ENCODE measurements at regions not wholly inside any gene's neighbourhood (a gene's known extent, or its start where the extent isn't known, plus 50 kb on each side); places are given as distances from the start of the nearest gene placed in this dataset.
"Not testable (repeated sequence)": the region's sequence is repeated elsewhere in the genome, so short reads cannot be mapped to it uniquely, and the experiment has no call there.

GRCh38 chr6:137706083-137706750, 160.8 kb upstream of the TNFAIP3 start:
- Histone ChIP-seq H3K4me1 (no peaks in the 10 kb centered on the region), H3K4me3 (no peak overlapping the region), H3K27me3 (ENCODE audit: low read depth) (peaks cover 22% of the 10 kb centered on the region), H3K9me3 (no peaks in the 10 kb centered on the region), H3K36me3 (replicated peaks) (no peaks in the 10 kb centered on the region)
- in situ Hi-C loops (cut with MboI; ENCODE audit: low sequenced_read_pairs): loop anchor here (10.0 kb wide), 1 partner anchor 299 kb away; no protein-coding TSS in a partner anchor
- DNase-seq (ENCODE audit: low spot score in 2 of 2): no peak

GRCh38 chr6:137707038-137707589, 159.9 kb upstream of the TNFAIP3 start:
- H3K27me3 ChIP-seq (ENCODE audit: low read depth): peaks cover 22% of the 10 kb centered on the region
- no peak overlapping the region for H3K4me3 ChIP-seq
- H3K9me3 ChIP-seq: no peaks in the 10 kb centered on the region
- no peak for DNase-seq (ENCODE audit: low spot score in 2 of 2)
- no peaks in the 10 kb centered on the region for H3K4me1 ChIP-seq
- in situ Hi-C loops (cut with MboI; ENCODE audit: low sequenced_read_pairs): loop anchor here (10.0 kb wide), 1 partner anchor 298 kb away; no protein-coding TSS in a partner anchor
- no peaks in the 10 kb centered on the region for H3K36me3 ChIP-seq (replicated peaks)

- Histone ChIP-seq H3K4me3 (no peak overlapping the region), H3K36me3 (replicated peaks) (no peaks in the 10 kb centered on the region), H3K9me3 (no peaks in the 10 kb centered on the region), H3K4me1 (no peaks in the 10 kb centered on the region), H3K27me3 (ENCODE audit: low read depth) (peaks cover 22% of the 10 kb centered on the region)
- peak; percentile 68 to 69 for DNase-seq (ENCODE audit: low spot score in 2 of 2)
- in situ Hi-C loops (cut with MboI; ENCODE audit: low sequenced_read_pairs): loop anchor here (10.0 kb wide), 1 partner anchor 297 kb away; no protein-coding TSS in a partner anchor
Measured at GRCh38 chr6:137707590-137708360, 159.3 kb upstream of the TNFAIP3 start.

- Histone ChIP-seq H3K4me3 (no peak overlapping the region), H3K36me3 (replicated peaks) (no peaks in the 10 kb centered on the region), H3K9me3 (no peaks in the 10 kb centered on the region), H3K27me3 (ENCODE audit: low read depth) (peaks cover 22% of the 10 kb centered on the region), H3K4me1 (no peaks in the 10 kb centered on the region; the same call in 1 of the 2 replicates)
- in situ Hi-C loops (cut with MboI; ENCODE audit: low sequenced_read_pairs): loop anchor here (10.0 kb wide), 1 partner anchor 296 kb away; no protein-coding TSS in a partner anchor
- DNase-seq (ENCODE audit: low spot score in 2 of 2): no peak
Measured at GRCh38 chr6:137708481-137708880, 158.6 kb upstream of the TNFAIP3 start.

- Histone ChIP-seq H3K9me3 (no peaks in the 10 kb centered on the region), H3K27me3 (ENCODE audit: low read depth) (peaks cover 22% of the 10 kb centered on the region), H3K36me3 (replicated peaks) (no peaks in the 10 kb centered on the region), H3K4me3 (no peak overlapping the region), H3K4me1 (no peaks in the 10 kb centered on the region; the same call in 1 of the 2 replicates)
- no peak for DNase-seq (ENCODE audit: low spot score in 2 of 2)
- in situ Hi-C loops (cut with MboI; ENCODE audit: low sequenced_read_pairs): loop anchor here (10.0 kb wide), 2 partner anchors 155 to 295 kb away; partner anchors contain the start of gene TNFAIP3
Measured at GRCh38 chr6:137709424-137710236, 157.4 kb upstream of the TNFAIP3 start.

- Histone ChIP-seq H3K4me1 (no peaks in the 10 kb centered on the region; the same call in 1 of the 2 replicates), H3K27me3 (ENCODE audit: low read depth) (peaks cover 8% of the 10 kb centered on the region), H3K4me3 (no peak overlapping the region), H3K9me3 (no peaks in the 10 kb centered on the region), H3K36me3 (replicated peaks) (no peaks in the 10 kb centered on the region)
- in situ Hi-C loops (cut with MboI; ENCODE audit: low sequenced_read_pairs): loop anchor here (10.0 kb wide), 1 partner anchor 153 kb away; the partner anchor contains the start of gene TNFAIP3
- DNase-seq (ENCODE audit: low spot score in 2 of 2): no peak
Measured at GRCh38 chr6:137711972-137712371, 155.1 kb upstream of the TNFAIP3 start.

- in situ Hi-C loops (cut with MboI; ENCODE audit: low sequenced_read_pairs): loop anchor here (10.0 kb wide), 1 partner anchor 152 kb away; the partner anchor contains the start of gene TNFAIP3
- Histone ChIP-seq H3K9me3 (no peaks in the 10 kb centered on the region), H3K4me3 (no peak overlapping the region), H3K4me1 (no peaks in the 10 kb centered on the region; the same call in 1 of the 2 replicates), H3K36me3 (replicated peaks) (no peaks in the 10 kb centered on the region), H3K27me3 (ENCODE audit: low read depth) (peaks cover 2% of the 10 kb centered on the region; the same call in 1 of the 2 replicates)
- DNase-seq (ENCODE audit: low spot score in 2 of 2): no peak
Measured at GRCh38 chr6:137712587-137712986, 154.5 kb upstream of the TNFAIP3 start.

GRCh38 chr6:137715589-137716045, 151.4 kb upstream of the TNFAIP3 start:
- H3K36me3 ChIP-seq (replicated peaks): no peaks in the 10 kb centered on the region
- no peak for DNase-seq (ENCODE audit: low spot score in 2 of 2)
- no peaks in the 10 kb centered on the region; the same call in 1 of the 2 replicates for H3K4me1 ChIP-seq
- H3K9me3 ChIP-seq: no peaks in the 10 kb centered on the region
- no peaks in the 10 kb centered on the region for H3K27me3 ChIP-seq (ENCODE audit: low read depth)
- H3K4me3 ChIP-seq: no peak overlapping the region
- in situ Hi-C loops (cut with MboI; ENCODE audit: low sequenced_read_pairs): loop anchor here (10.0 kb wide), 1 partner anchor 149 kb away; the partner anchor contains the start of gene TNFAIP3

- in situ Hi-C loops (cut with MboI; ENCODE audit: low sequenced_read_pairs): loop anchor here (10.0 kb wide), 1 partner anchor 147 kb away; the partner anchor contains the start of gene TNFAIP3
- Histone ChIP-seq H3K4me1 (no peaks in the 10 kb centered on the region; the same call in 1 of the 2 replicates), H3K27me3 (ENCODE audit: low read depth) (no peaks in the 10 kb centered on the region), H3K9me3 (no peaks in the 10 kb centered on the region), H3K36me3 (replicated peaks) (no peaks in the 10 kb centered on the region), H3K4me3 (no peak overlapping the region)
- no peak for DNase-seq (ENCODE audit: low spot score in 2 of 2)
Measured at GRCh38 chr6:137717074-137718073, 149.7 kb upstream of the TNFAIP3 start.

GRCh38 chr6:137718903-137719302, 148.2 kb upstream of the TNFAIP3 start:
- not testable (repeated sequence) for H3K4me3 ChIP-seq; H3K9me3 ChIP-seq; H3K36me3 ChIP-seq (replicated peaks); H3K27me3 ChIP-seq (ENCODE audit: low read depth); H3K4me1 ChIP-seq; DNase-seq (ENCODE audit: low spot score in 2 of 2)
- in situ Hi-C loops (cut with MboI; ENCODE audit: low sequenced_read_pairs): loop anchor here (10.0 kb wide), 1 partner anchor 146 kb away; the partner anchor contains the start of gene TNFAIP3

GRCh38 chr6:137722749-137723272, 144.2 kb upstream of the TNFAIP3 start:
- H3K4me1 ChIP-seq: no peaks in the 10 kb centered on the region; the same call in 1 of the 2 replicates
- no peaks in the 10 kb centered on the region for H3K36me3 ChIP-seq (replicated peaks)
- no peak for DNase-seq (ENCODE audit: low spot score in 2 of 2)
- no peaks in the 10 kb centered on the region for H3K27me3 ChIP-seq (ENCODE audit: low read depth)
- in situ Hi-C loops (cut with MboI; ENCODE audit: low sequenced_read_pairs): no loop called here
- no peak overlapping the region for H3K4me3 ChIP-seq
- no peaks in the 10 kb centered on the region for H3K9me3 ChIP-seq
